Thyroid gland (tissue), 4 donors: ENCODE measurements at regions not wholly inside any gene's neighbourhood (a gene's known extent, or its start where the extent isn't known, plus 50 kb on each side); places are given as distances from the start of the nearest gene placed in this dataset.

Experiments used
- DNase-seq, 2 donors: peaks; one replicate each; pipeline ENCODE4 v3.0.0-alpha.2; 2019
- H3K27ac ChIP-seq, 3 donors: fragments of 200-600 bp; sonication (generic); 1 replicate in 2 of 3; 2 replicates in 1 of 3; pipeline ENCODE4 v1.5.1; 2016 to 2019; ENCODE audit warnings: mild to moderate bottlenecking in 1 of 3, moderate library complexity in 1 of 3
- H3K27me3 ChIP-seq: fragments of 200-600 bp; sonication (generic); one replicate; pipeline ENCODE4 v1.5.1; 2019
- H3K36me3 ChIP-seq, 2 donors: fragments of 200-600 bp; sonication (generic); one replicate each; pipeline ENCODE4 v1.5.1; 2016 to 2019
- H3K4me1 ChIP-seq, 2 donors: fragments of 200-600 bp; sonication (generic); one replicate each; pipeline ENCODE4 v1.5.1; 2017 to 2019
- H3K4me3 ChIP-seq, 3 donors: fragments of 200-600 bp; sonication (generic); replicated peaks in 1 of 3; 1 replicate in 2 of 3; 2 replicates in 1 of 3; pipeline ENCODE4 v1.5.1; 2016; ENCODE audit warnings: mild to moderate bottlenecking in 1 of 3
- H3K9me3 ChIP-seq: fragments of 200-600 bp; sonication (generic); one replicate; pipeline ENCODE4 v1.5.1; 2017
- POLR2A ChIP-seq, 2 donors: fragments of 450-650 bp; IDR thresholded peaks; one replicate each; pipeline ENCODE4 v1.6.1; 2017; ENCODE audit warnings: antibody characterized with exemption in 2 of 2, mild to moderate bottlenecking in 2 of 2, moderate library complexity in 1 of 2
- WGBS, 2 donors: methylation state at CpG; one replicate each; pipeline ENCODE4 v1.1.5; 2017; 5-methylcytosine and 5-hydroxymethylcytosine counted together
- intact Hi-C: fragments of 100-400 bp; cut with DNase I; formaldehyde crosslinking; loops from one replicate; pipeline ENCODE4 v1.15.1; 2023
- TF ChIP-seq, protein P1 (sequence below), 6 experiments: fragments of 200-600 bp in 3 of 6; fragments of 450-650 bp in 3 of 6; sonication (generic) in 3 of 6; IDR thresholded peaks; one replicate each; pipeline ENCODE4 v1.5.1; 2016 to 2019; ENCODE audit warnings: antibody characterized with exemption in 6 of 6, mild to moderate bottlenecking in 2 of 6, inconsistent platforms in 1 of 6, moderate library complexity in 1 of 6

DNA sequence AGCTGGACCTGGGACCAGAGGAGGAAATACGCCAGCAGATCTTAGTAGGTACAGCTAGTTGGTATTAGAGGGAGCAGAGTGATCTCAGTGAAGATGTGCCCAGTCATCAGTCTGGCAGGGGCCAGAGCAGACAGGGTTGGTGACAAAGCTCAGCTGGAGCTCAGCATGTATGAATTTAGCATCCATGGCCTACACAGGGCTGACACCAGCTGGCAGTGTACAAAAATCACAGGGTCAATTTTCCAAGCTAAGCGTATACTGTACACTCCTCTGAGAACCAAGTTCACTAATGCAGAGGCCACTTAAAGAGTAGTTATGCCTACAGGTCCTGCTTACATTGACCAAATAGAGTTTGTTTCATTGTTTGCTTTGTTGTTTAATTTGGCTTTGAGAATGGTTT is 146.6 kb downstream of the SLC24A2 start:
- no peaks in the 10 kb centered on the region for H3K9me3 ChIP-seq
- no peaks in the 10 kb centered on the region for H3K36me3 ChIP-seq
- intact Hi-C loops: no loop called here
- H3K27me3 ChIP-seq: no peaks in the 10 kb centered on the region
- TF ChIP-seq POLR2A (IDR thresholded peaks at IDR 0.05): no peak
- TF ChIP-seq, protein P1, sequence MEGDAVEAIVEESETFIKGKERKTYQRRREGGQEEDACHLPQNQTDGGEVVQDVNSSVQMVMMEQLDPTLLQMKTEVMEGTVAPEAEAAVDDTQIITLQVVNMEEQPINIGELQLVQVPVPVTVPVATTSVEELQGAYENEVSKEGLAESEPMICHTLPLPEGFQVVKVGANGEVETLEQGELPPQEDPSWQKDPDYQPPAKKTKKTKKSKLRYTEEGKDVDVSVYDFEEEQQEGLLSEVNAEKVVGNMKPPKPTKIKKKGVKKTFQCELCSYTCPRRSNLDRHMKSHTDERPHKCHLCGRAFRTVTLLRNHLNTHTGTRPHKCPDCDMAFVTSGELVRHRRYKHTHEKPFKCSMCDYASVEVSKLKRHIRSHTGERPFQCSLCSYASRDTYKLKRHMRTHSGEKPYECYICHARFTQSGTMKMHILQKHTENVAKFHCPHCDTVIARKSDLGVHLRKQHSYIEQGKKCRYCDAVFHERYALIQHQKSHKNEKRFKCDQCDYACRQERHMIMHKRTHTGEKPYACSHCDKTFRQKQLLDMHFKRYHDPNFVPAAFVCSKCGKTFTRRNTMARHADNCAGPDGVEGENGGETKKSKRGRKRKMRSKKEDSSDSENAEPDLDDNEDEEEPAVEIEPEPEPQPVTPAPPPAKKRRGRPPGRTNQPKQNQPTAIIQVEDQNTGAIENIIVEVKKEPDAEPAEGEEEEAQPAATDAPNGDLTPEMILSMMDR (IDR thresholded peaks at IDR 0.05): no peak
- no peaks in the 10 kb centered on the region for H3K4me1 ChIP-seq
- H3K27ac ChIP-seq: no peak overlapping the region
- 96% methylated on average over 2 of the region's 2 CpGs for WGBS, 2 donors
- no peak for DNase-seq
- H3K4me3 ChIP-seq: no peak overlapping the region

DNA sequence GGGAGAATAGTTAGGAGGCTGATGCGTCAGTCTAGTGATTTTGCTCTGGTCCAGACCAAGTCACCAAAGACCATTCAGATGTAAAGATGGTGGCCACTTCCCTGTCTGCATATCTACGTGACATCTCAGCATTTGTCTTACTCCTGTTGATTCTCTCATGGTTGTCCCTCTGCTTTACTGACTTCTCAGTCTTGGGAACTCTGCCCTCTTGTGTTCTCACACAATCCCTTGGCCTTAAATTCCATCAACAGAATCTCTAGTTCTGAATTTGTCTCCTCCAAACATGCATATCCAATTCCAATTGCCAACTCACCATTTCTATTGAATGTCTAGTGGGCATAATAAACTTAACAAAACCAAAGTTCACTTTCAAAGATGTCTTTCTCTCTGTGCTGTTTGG is 147.8 kb downstream of the SLC24A2 start:
- no peak for DNase-seq
- intact Hi-C loops: no loop called here
- no peaks in the 10 kb centered on the region for H3K36me3 ChIP-seq
- no peak overlapping the region for H3K4me3 ChIP-seq
- TF ChIP-seq, protein P1 (IDR thresholded peaks at IDR 0.05): no peak
- no peak for TF ChIP-seq POLR2A (IDR thresholded peaks at IDR 0.05)
- no peaks in the 10 kb centered on the region for H3K9me3 ChIP-seq
- H3K4me1 ChIP-seq: no peaks in the 10 kb centered on the region
- H3K27me3 ChIP-seq: no peaks in the 10 kb centered on the region
- WGBS, 2 donors: 66 to 84% methylated on average over 2 of the region's 2 CpGs
- no peak overlapping the region for H3K27ac ChIP-seq

DNA sequence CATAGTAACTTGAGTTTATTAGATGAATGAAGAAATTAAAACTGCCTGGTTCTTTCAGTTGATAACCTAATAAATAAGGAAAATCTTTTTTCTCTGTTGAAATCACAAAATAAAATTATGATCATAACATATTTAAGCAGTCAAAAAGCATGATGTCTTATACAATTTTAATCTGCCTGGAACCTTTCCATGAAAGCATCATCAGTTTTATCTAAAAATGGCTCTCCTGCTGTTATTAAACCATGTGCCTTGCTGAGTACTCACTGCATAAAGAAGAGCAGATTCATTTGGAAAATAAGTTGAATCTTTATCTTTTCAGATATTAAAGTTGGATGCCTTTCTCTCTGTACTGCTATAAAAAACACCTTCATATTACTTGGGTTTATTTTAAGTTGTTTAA is 148.8 kb downstream of the SLC24A2 start:
- intact Hi-C loops: no loop called here
- no peaks in the 10 kb centered on the region for H3K9me3 ChIP-seq
- no peak overlapping the region for H3K4me3 ChIP-seq
- no peak overlapping the region for H3K27ac ChIP-seq
- no peak for DNase-seq
- no peak for TF ChIP-seq POLR2A (IDR thresholded peaks at IDR 0.05)
- TF ChIP-seq, protein P1 (IDR thresholded peaks at IDR 0.05): no peak
- H3K4me1 ChIP-seq: no peaks in the 10 kb centered on the region
- H3K36me3 ChIP-seq: no peaks in the 10 kb centered on the region
- no peaks in the 10 kb centered on the region for H3K27me3 ChIP-seq

DNA sequence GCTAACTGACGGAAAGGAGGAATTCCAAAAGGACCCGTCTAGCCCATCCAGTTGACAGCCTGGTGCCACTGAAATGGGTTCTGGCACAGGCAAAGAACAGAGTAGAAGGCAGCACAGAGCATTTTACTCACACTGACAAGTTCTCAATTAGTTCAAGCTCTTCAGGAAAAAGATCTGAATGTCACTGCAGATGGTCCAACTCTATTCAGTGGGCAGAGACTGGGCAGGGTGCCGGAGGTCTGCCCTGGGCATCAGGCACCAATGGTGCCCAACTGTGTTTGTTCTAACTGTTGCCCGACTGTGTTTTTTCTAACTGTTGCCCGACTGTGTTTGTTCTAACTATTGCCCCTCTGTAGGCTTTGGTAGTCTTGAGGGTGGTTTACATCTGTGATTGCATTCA is 151.8 kb downstream of the SLC24A2 start:
- 78% methylated on average over 5 of the region's 5 CpGs for WGBS, 2 donors
- no peaks in the 10 kb centered on the region for H3K9me3 ChIP-seq
- no peak overlapping the region for H3K4me3 ChIP-seq
- no peaks in the 10 kb centered on the region for H3K27me3 ChIP-seq
- no peaks in the 10 kb centered on the region for H3K4me1 ChIP-seq
- H3K27ac ChIP-seq: no peak overlapping the region
- intact Hi-C loops: no loop called here
- H3K36me3 ChIP-seq: no peaks in the 10 kb centered on the region
- TF ChIP-seq, protein P1 (IDR thresholded peaks at IDR 0.05): no peak
- TF ChIP-seq POLR2A (IDR thresholded peaks at IDR 0.05): no peak
- DNase-seq: no peak

DNA sequence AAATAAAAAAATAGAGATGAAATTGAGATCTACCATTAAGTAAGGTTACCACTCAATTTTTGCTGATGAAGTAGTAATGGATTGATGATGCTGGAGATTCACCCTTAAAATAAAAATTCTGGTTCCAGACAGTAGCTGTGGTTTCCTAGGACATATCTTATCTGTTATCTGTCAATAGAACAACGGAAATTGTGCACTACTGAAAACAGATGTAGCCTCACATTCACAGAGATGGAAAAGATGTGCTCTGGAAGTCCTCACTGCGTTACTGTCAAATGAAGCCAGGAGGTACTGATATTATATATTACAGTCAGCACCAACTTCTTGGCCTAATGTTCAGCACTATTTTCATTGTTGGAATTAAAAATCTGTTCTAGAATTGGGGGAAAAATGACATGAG is 154.0 kb downstream of the SLC24A2 start:
- DNase-seq: no peak
- no peaks in the 10 kb centered on the region for H3K36me3 ChIP-seq
- H3K4me1 ChIP-seq: no peaks in the 10 kb centered on the region
- no peaks in the 10 kb centered on the region for H3K9me3 ChIP-seq
- 73 to 82% methylated on average over 2 of the region's 2 CpGs for WGBS, 2 donors
- H3K27ac ChIP-seq: no peak overlapping the region
- TF ChIP-seq, protein P1 (IDR thresholded peaks at IDR 0.05): no peak
- no peak for TF ChIP-seq POLR2A (IDR thresholded peaks at IDR 0.05)
- intact Hi-C loops: no loop called here
- no peak overlapping the region for H3K4me3 ChIP-seq
- H3K27me3 ChIP-seq: no peaks in the 10 kb centered on the region
